Body of pancreas (tissue), 4 donors: ENCODE measurements at regions not wholly inside any gene's neighbourhood (a gene's known extent, or its start where the extent isn't known, plus 50 kb on each side); places are given as distances from the start of the nearest gene placed in this dataset.

Experiments used
- POLR2A ChIP-seq, 3 donors: fragments of 450-650 bp; IDR thresholded peaks; one replicate each; pipeline ENCODE4 v1.6.1; 2016; ENCODE audit warnings: antibody characterized with exemption in 3 of 3, mild to moderate bottlenecking in 2 of 3
- TF ChIP-seq, protein P1 (sequence below), 7 experiments: fragments of 450-650 bp in 4 of 7; fragments of 200-600 bp in 3 of 7; sonication (generic) in 3 of 7; IDR thresholded peaks; one replicate each; pipeline ENCODE4 v1.5.1; 2016 to 2019; ENCODE audit warnings: antibody characterized with exemption in 7 of 7

DNA sequence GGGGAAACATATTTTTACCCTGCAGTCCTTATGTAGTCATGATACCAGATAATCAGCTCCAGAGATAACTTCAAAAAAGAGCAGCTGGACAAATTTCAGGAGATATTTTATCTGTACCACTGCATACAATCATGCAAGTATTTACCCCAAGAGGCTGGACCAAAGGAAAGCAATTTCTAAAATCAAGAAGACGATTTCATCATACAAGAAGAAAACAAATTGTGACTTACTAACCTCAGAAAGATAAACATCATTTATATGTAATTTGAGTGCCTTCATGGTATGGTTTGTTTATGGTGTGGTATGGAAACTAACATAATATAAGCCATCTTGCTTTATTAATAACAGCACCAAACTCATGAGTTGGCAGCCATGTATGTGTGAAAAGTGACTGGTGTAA is 603.6 kb downstream of the PSAT1 start:
- TF ChIP-seq, protein P1, sequence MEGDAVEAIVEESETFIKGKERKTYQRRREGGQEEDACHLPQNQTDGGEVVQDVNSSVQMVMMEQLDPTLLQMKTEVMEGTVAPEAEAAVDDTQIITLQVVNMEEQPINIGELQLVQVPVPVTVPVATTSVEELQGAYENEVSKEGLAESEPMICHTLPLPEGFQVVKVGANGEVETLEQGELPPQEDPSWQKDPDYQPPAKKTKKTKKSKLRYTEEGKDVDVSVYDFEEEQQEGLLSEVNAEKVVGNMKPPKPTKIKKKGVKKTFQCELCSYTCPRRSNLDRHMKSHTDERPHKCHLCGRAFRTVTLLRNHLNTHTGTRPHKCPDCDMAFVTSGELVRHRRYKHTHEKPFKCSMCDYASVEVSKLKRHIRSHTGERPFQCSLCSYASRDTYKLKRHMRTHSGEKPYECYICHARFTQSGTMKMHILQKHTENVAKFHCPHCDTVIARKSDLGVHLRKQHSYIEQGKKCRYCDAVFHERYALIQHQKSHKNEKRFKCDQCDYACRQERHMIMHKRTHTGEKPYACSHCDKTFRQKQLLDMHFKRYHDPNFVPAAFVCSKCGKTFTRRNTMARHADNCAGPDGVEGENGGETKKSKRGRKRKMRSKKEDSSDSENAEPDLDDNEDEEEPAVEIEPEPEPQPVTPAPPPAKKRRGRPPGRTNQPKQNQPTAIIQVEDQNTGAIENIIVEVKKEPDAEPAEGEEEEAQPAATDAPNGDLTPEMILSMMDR (IDR thresholded peaks at IDR 0.05) = no peak
- TF ChIP-seq POLR2A (IDR thresholded peaks at IDR 0.05) = no peak
